ENCODE measurements at regions not wholly inside any gene's neighbourhood (a gene's known extent, or its start where the extent isn't known, plus 50 kb on each side); places are given as distances from the start of the nearest gene placed in this dataset.

- TF ChIP-seq CTCF (IDR thresholded peaks at IDR 0.05; ENCODE audit: extremely low read depth in 1 of 2, insufficient read depth in 1 of 2, low read depth in 1 of 2, low read length in 2 of 2), result no peak
- TF ChIP-seq POLR2AphosphoS5 (IDR thresholded peaks at IDR 0.05; ENCODE audit: insufficient read depth, low read depth, low read length), result no peak
- TF ChIP-seq MAX (IDR thresholded peaks at IDR 0.05; ENCODE audit: insufficient read depth, insufficient read length), result no peak
Observed at GRCh38 chr9:7936163-7936562, 136.6 kb upstream of the DMAC1 start.

Data from endothelial cell of umbilical vein (primary cell).